ENCODE measurements at regions not wholly inside any gene's neighbourhood (a gene's known extent, or its start where the extent isn't known, plus 50 kb on each side); places are given as distances from the start of the nearest gene placed in this dataset.

DNA sequence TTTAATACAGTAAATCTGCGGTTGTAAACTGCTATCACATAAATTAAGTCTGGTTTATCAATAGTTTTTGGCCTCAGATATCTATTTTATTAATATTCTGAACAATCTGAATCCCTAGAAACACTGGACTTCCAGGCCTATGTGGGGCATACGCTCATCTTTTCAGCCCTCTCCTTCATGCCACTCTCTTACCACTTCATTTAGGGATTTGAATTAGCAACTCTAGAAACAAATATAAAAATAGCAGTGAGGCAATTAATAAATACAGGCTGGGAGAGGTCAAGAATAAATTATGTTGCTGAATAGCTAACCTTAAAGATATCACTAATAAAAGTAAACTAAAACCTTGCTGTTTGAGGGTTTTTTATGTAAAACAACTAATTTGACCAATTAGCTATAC lies 480.3 kb upstream of the CD180 start:
- no peak overlapping the region for H3K14ac ChIP-seq (ENCODE audit: low read length in 2 of 2)
- H3K4me2 ChIP-seq (ENCODE audit: low read length, poor library complexity, severe bottlenecking): no peak overlapping the region
- H3K4me3 ChIP-seq (ENCODE audit: insufficient read depth in 1 of 2, low read depth in 1 of 2, low read length in 2 of 2): no peak overlapping the region
- no peak overlapping the region for H4K8ac ChIP-seq (ENCODE audit: low read length)
- H2BK12ac ChIP-seq (ENCODE audit: low read length in 2 of 2): no peak overlapping the region
- H3K9ac ChIP-seq (ENCODE audit: low read length): no peak overlapping the region
- H3K27ac ChIP-seq (ENCODE audit: low read length, poor library complexity, severe bottlenecking): no peak overlapping the region
- DNase-seq: no peak
- no peaks in the 10 kb centered on the region for H3K4me1 ChIP-seq (ENCODE audit: control insufficient read depth, insufficient read depth, low read depth, low read length)
- no peak overlapping the region for H3K23ac ChIP-seq (ENCODE audit: low read length in 2 of 2)
- H3K4ac ChIP-seq (ENCODE audit: low read depth in 1 of 2, low read length in 2 of 2): no peak overlapping the region
- no peaks in the 10 kb centered on the region for H3K9me3 ChIP-seq (ENCODE audit: control insufficient read depth, low read length)
- H3K18ac ChIP-seq (ENCODE audit: low read depth in 1 of 2, low read length in 2 of 2): no peak overlapping the region
- H3K79me1 ChIP-seq (replicated peaks; ENCODE audit: low read length, poor library complexity, severe bottlenecking): no peaks in the 10 kb centered on the region
- no peaks in the 10 kb centered on the region for H3K36me3 ChIP-seq (ENCODE audit: control insufficient read depth in 1 of 2, insufficient read depth in 2 of 2, low read depth in 1 of 2, low read length in 2 of 2)
- H3K27me3 ChIP-seq (ENCODE audit: control insufficient read depth in 1 of 2, insufficient read depth in 1 of 2, low read length in 2 of 2): no peaks in the 10 kb centered on the region
- no peak overlapping the region for H2AFZ ChIP-seq (ENCODE audit: low read depth, low read length)
- no peak overlapping the region for H2BK120ac ChIP-seq (ENCODE audit: low read depth, low read length)
- 100% methylated on average over 1 of the region's 2 CpGs for WGBS
- no peak overlapping the region for H2BK5ac ChIP-seq (ENCODE audit: low read depth, low read length, poor library complexity, severe bottlenecking)
- H2BK15ac ChIP-seq (ENCODE audit: low read depth, poor library complexity, severe bottlenecking): no peak overlapping the region
- no peak overlapping the region for H2AK5ac ChIP-seq (ENCODE audit: low read length, severe bottlenecking)
- H4K91ac ChIP-seq (ENCODE audit: low read length): no peak overlapping the region

GRCh38 chr5:67674159-67674655 lies 477.6 kb upstream of the CD180 start:
- Histone ChIP-seq H2BK12ac (ENCODE audit: low read length in 2 of 2) (no peak overlapping the region), H3K4me2 (ENCODE audit: low read length, poor library complexity, severe bottlenecking) (no peak overlapping the region), H2BK15ac (ENCODE audit: low read depth, poor library complexity, severe bottlenecking) (no peak overlapping the region), H3K27me3 (ENCODE audit: control insufficient read depth in 1 of 2, insufficient read depth in 1 of 2, low read length in 2 of 2) (no peaks in the 10 kb centered on the region), H4K8ac (ENCODE audit: low read length) (no peak overlapping the region), H3K4me1 (ENCODE audit: control insufficient read depth, insufficient read depth, low read depth, low read length) (no peaks in the 10 kb centered on the region), H2AK5ac (ENCODE audit: low read length, severe bottlenecking) (no peak overlapping the region), H3K9ac (ENCODE audit: low read length) (no peak overlapping the region), H3K27ac (ENCODE audit: low read length, poor library complexity, severe bottlenecking) (no peak overlapping the region), H3K79me1 (replicated peaks; ENCODE audit: low read length, poor library complexity, severe bottlenecking) (no peaks in the 10 kb centered on the region), H3K14ac (ENCODE audit: low read length in 2 of 2) (no peak overlapping the region), H2BK5ac (ENCODE audit: low read depth, low read length, poor library complexity, severe bottlenecking) (no peak overlapping the region), H3K4ac (ENCODE audit: low read depth in 1 of 2, low read length in 2 of 2) (no peak overlapping the region), H3K9me3 (ENCODE audit: control insufficient read depth, low read length) (no peaks in the 10 kb centered on the region), H3K4me3 (ENCODE audit: insufficient read depth in 1 of 2, low read depth in 1 of 2, low read length in 2 of 2) (no peak overlapping the region), H3K18ac (ENCODE audit: low read depth in 1 of 2, low read length in 2 of 2) (no peak overlapping the region), H2BK120ac (ENCODE audit: low read depth, low read length) (no peak overlapping the region), H4K91ac (ENCODE audit: low read length) (no peak overlapping the region), H3K36me3 (ENCODE audit: control insufficient read depth in 1 of 2, insufficient read depth in 2 of 2, low read depth in 1 of 2, low read length in 2 of 2) (no peaks in the 10 kb centered on the region), H3K23ac (ENCODE audit: low read length in 2 of 2) (no peak overlapping the region), H2AFZ (ENCODE audit: low read depth, low read length) (no peak overlapping the region)
- DNase-seq: no peak

GRCh38 chr5:67673618-67674017 lies 477.0 kb upstream of the CD180 start:
- no peaks in the 10 kb centered on the region for H3K9me3 ChIP-seq (ENCODE audit: control insufficient read depth, low read length)
- H3K9ac ChIP-seq (ENCODE audit: low read length): no peak overlapping the region
- H4K91ac ChIP-seq (ENCODE audit: low read length): no peak overlapping the region

DNA sequence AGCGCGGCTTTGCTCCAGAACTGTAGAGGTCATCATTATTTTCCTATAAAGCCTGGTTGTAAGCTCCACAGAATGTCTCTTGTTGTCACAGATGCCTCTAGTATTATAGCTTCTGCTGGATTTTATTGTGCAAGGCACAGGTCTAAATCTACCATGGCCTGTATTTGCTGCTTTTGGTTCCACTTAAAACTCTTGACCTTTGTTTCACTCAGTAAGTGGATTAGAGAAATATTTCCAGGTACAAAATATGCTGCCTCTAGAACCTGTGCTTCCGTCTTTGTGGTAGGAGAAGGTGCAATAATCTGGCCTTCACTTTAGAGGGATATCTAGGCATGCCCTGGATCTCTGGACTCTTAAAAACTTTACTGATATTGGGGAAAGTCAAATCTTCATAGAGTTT lies 476.6 kb upstream of the CD180 start:
- Histone ChIP-seq H3K4me2 (ENCODE audit: low read length, poor library complexity, severe bottlenecking) (no peak overlapping the region), H3K4me1 (ENCODE audit: control insufficient read depth, insufficient read depth, low read depth, low read length) (no peaks in the 10 kb centered on the region), H3K27ac (ENCODE audit: low read length, poor library complexity, severe bottlenecking) (no peak overlapping the region), H3K4me3 (ENCODE audit: insufficient read depth in 1 of 2, low read depth in 1 of 2, low read length in 2 of 2) (no peak overlapping the region), H2BK15ac (ENCODE audit: low read depth, poor library complexity, severe bottlenecking) (no peak overlapping the region), H3K4ac (ENCODE audit: low read depth in 1 of 2, low read length in 2 of 2) (no peak overlapping the region), H3K36me3 (ENCODE audit: control insufficient read depth in 1 of 2, insufficient read depth in 2 of 2, low read depth in 1 of 2, low read length in 2 of 2) (no peaks in the 10 kb centered on the region), H3K79me1 (replicated peaks; ENCODE audit: low read length, poor library complexity, severe bottlenecking) (no peaks in the 10 kb centered on the region), H2AFZ (ENCODE audit: low read depth, low read length) (no peak overlapping the region), H3K27me3 (ENCODE audit: control insufficient read depth in 1 of 2, insufficient read depth in 1 of 2, low read length in 2 of 2) (no peaks in the 10 kb centered on the region), H2BK12ac (ENCODE audit: low read length in 2 of 2) (no peak overlapping the region), H3K14ac (ENCODE audit: low read length in 2 of 2) (no peak overlapping the region), H3K18ac (ENCODE audit: low read depth in 1 of 2, low read length in 2 of 2) (no peak overlapping the region), H3K9ac (ENCODE audit: low read length) (no peak overlapping the region), H4K91ac (ENCODE audit: low read length) (no peak overlapping the region), H4K8ac (ENCODE audit: low read length) (no peak overlapping the region), H2BK5ac (ENCODE audit: low read depth, low read length, poor library complexity, severe bottlenecking) (no peak overlapping the region), H3K9me3 (ENCODE audit: control insufficient read depth, low read length) (no peaks in the 10 kb centered on the region), H3K23ac (ENCODE audit: low read length in 2 of 2) (no peak overlapping the region), H2AK5ac (ENCODE audit: low read length, severe bottlenecking) (no peak overlapping the region), H2BK120ac (ENCODE audit: low read depth, low read length) (no peak overlapping the region)
- no peak for DNase-seq
- WGBS: 96% methylated on average over 3 of the region's 3 CpGs

More at GRCh38 chr5:67673618-67674017, 477.0 kb upstream of the CD180 start:
- no peak overlapping the region for H2BK15ac ChIP-seq (ENCODE audit: low read depth, poor library complexity, severe bottlenecking)
- no peaks in the 10 kb centered on the region for H3K27me3 ChIP-seq (ENCODE audit: control insufficient read depth in 1 of 2, insufficient read depth in 1 of 2, low read length in 2 of 2)
- DNase-seq: no peak
- no peak overlapping the region for H2BK5ac ChIP-seq (ENCODE audit: low read depth, low read length, poor library complexity, severe bottlenecking)
- H3K18ac ChIP-seq (ENCODE audit: low read depth in 1 of 2, low read length in 2 of 2): no peak overlapping the region
- H3K4me3 ChIP-seq (ENCODE audit: insufficient read depth in 1 of 2, low read depth in 1 of 2, low read length in 2 of 2): no peak overlapping the region
- no peaks in the 10 kb centered on the region for H3K36me3 ChIP-seq (ENCODE audit: control insufficient read depth in 1 of 2, insufficient read depth in 2 of 2, low read depth in 1 of 2, low read length in 2 of 2)
- H3K79me1 ChIP-seq (replicated peaks; ENCODE audit: low read length, poor library complexity, severe bottlenecking): no peaks in the 10 kb centered on the region
- H3K14ac ChIP-seq (ENCODE audit: low read length in 2 of 2): no peak overlapping the region
- H2BK120ac ChIP-seq (ENCODE audit: low read depth, low read length): no peak overlapping the region
- H3K4me2 ChIP-seq (ENCODE audit: low read length, poor library complexity, severe bottlenecking): no peak overlapping the region
- no peak overlapping the region for H2AK5ac ChIP-seq (ENCODE audit: low read length, severe bottlenecking)
- no peak overlapping the region for H4K8ac ChIP-seq (ENCODE audit: low read length)
- no peak overlapping the region for H3K27ac ChIP-seq (ENCODE audit: low read length, poor library complexity, severe bottlenecking)
- H3K4me1 ChIP-seq (ENCODE audit: control insufficient read depth, insufficient read depth, low read depth, low read length): no peaks in the 10 kb centered on the region
- no peak overlapping the region for H3K23ac ChIP-seq (ENCODE audit: low read length in 2 of 2)
- no peak overlapping the region for H2BK12ac ChIP-seq (ENCODE audit: low read length in 2 of 2)
- no peak overlapping the region for H2AFZ ChIP-seq (ENCODE audit: low read depth, low read length)
- H3K4ac ChIP-seq (ENCODE audit: low read depth in 1 of 2, low read length in 2 of 2): no peak overlapping the region
